Caco-2 (cell line): ENCODE measurements at regions not wholly inside any gene's neighbourhood (a gene's known extent, or its start where the extent isn't known, plus 50 kb on each side); places are given as distances from the start of the nearest gene placed in this dataset.

ENCODE experiments used
- BruUV-seq: library from RNA; stranded (reverse); fragments of 400-500 nt; replicated peaks from 2 replicates; lab custom pipeline; 2021; lab: Mats Ljungman, UMichigan
- CTCF ChIA-PET: fragments of 300-600 bp; sonication (Branson Sonifier 250); formaldehyde crosslinking; loops from one replicate; lab custom pipeline; 2022; ENCODE audit warnings: antibody characterized with exemption; lab: Charles Lee
- POLR2A ChIA-PET: fragments of 300-600 bp; sonication (Branson Sonifier 250); formaldehyde crosslinking; loops from one replicate; lab custom pipeline; 2022; ENCODE audit warnings: antibody characterized with exemption; lab: Charles Lee
- DNase-seq, 2 experiments: peaks; one replicate each; pipeline versions ENCODE4 v3.0.0 to v3.0.0-alpha.2; 2020 to 2022
- H3K27me3 ChIP-seq: replicated peaks from 2 replicates; pipeline ENCODE4 v1.6.0; 2011; ENCODE audit warnings: low read length; ENCODE audit not compliant: control insufficient read depth, insufficient read depth
- H3K36me3 ChIP-seq: 2 replicates; pipeline ENCODE4 v1.5.1; 2011; ENCODE audit warnings: low read length; ENCODE audit not compliant: control insufficient read depth, insufficient read depth
- H3K4me1 ChIP-seq: fragments of 250-450 bp; sonication (Bioruptor Pico); 2 replicates; pipeline ENCODE4 v1.5.1; 2020; ENCODE audit warnings: mild to moderate bottlenecking
- H3K4me3 ChIP-seq: 2 replicates; pipeline ENCODE4 v1.5.1; 2011; ENCODE audit warnings: low read depth, mild to moderate bottlenecking, control low read depth, low read length
- H3K9me3 ChIP-seq: fragments of 250-450 bp; sonication (Bioruptor Pico); 2 replicates; pipeline ENCODE4 v1.5.1; 2020; ENCODE audit warnings: mild to moderate bottlenecking, moderate library complexity
- H3K27ac Mint-ChIP-seq: one replicate; pipeline ENCODE4 v1.8.0; 2022; ENCODE audit warnings: mixed read lengths; ENCODE audit not compliant: unreplicated experiment
- H3K27me3 Mint-ChIP-seq: one replicate; pipeline ENCODE4 v1.8.0; 2022; ENCODE audit warnings: mixed read lengths; ENCODE audit not compliant: insufficient read depth, unreplicated experiment
- H3K36me3 Mint-ChIP-seq: one replicate; pipeline ENCODE4 v1.8.0; 2022; ENCODE audit warnings: mild to moderate bottlenecking, mixed read lengths; ENCODE audit not compliant: insufficient read depth, unreplicated experiment
- H3K4me1 Mint-ChIP-seq: one replicate; pipeline ENCODE4 v1.8.0; 2022; ENCODE audit warnings: low read depth, mixed read lengths; ENCODE audit not compliant: unreplicated experiment
- H3K4me3 Mint-ChIP-seq: one replicate; pipeline ENCODE4 v1.8.0; 2022; ENCODE audit warnings: mild to moderate bottlenecking, moderate library complexity, mixed read lengths; ENCODE audit not compliant: unreplicated experiment
- H3K9me3 Mint-ChIP-seq: one replicate; pipeline ENCODE4 v1.8.0; 2022; ENCODE audit warnings: mixed read lengths; ENCODE audit not compliant: unreplicated experiment
- CTCF ChIP-seq, 2 experiments: fragments of 200-600 bp in 1 of 2; IDR thresholded peaks; 1 replicate in 1 of 2; 2 replicates in 1 of 2; pipeline versions ENCODE4 v1.5.1 to v1.8.0; 2011 to 2022; ENCODE audit warnings: antibody characterized with exemption in 1 of 2, control low read depth in 1 of 2, inconsistent platforms in 1 of 2, low read depth in 1 of 2, low read length in 1 of 2, mild to moderate bottlenecking in 1 of 2, moderate library complexity in 1 of 2; ENCODE audit not compliant: insufficient read depth in 1 of 2, severe bottlenecking in 1 of 2, unreplicated experiment in 1 of 2
- intact Hi-C: fragments of 100-400 bp; cut with micrococcal nuclease; formaldehyde crosslinking; loops from one replicate; pipeline ENCODE4 v1.10.0; 2022; ENCODE audit not compliant: unreplicated experiment

GRCh38 chr9:22911632-22912031 lies 465.0 kb downstream of the DMRTA1 start:
- H3K4me1 Mint-ChIP-seq = no peaks in the 10 kb centered on the region
- ChIA-PET CTCF (no interaction called here), POLR2A (no interaction called here)
- Histone ChIP-seq H3K4me3 (no peak overlapping the region), H3K9me3 (no peaks in the 10 kb centered on the region), H3K4me1 (no peaks in the 10 kb centered on the region), H3K36me3 (no peaks in the 10 kb centered on the region), H3K27me3 (no peaks in the 10 kb centered on the region)
- no peak for TF ChIP-seq CTCF (IDR thresholded peaks at IDR 0.05; ENCODE audit: insufficient read depth in 1 of 2, low read depth in 1 of 2, low read length in 1 of 2, severe bottlenecking in 1 of 2, unreplicated experiment in 1 of 2)
- H3K36me3 Mint-ChIP-seq = no peaks in the 10 kb centered on the region
- BruUV-seq = no TSS peak
- H3K4me3 Mint-ChIP-seq = no peak overlapping the region
- H3K9me3 Mint-ChIP-seq = no peaks in the 10 kb centered on the region
- intact Hi-C loops = no loop called here
- no peaks in the 10 kb centered on the region for H3K27me3 Mint-ChIP-seq
- DNase-seq = no peak
- H3K27ac Mint-ChIP-seq = no peak overlapping the region

- Histone ChIP-seq H3K4me1 (no peaks in the 10 kb centered on the region), H3K4me3 (no peak overlapping the region), H3K36me3 (no peaks in the 10 kb centered on the region), H3K27me3 (no peaks in the 10 kb centered on the region), H3K9me3 (no peaks in the 10 kb centered on the region)
- Mint-ChIP-seq H3K27me3 (no peaks in the 10 kb centered on the region), H3K27ac (no peak overlapping the region), H3K9me3 (no peaks in the 10 kb centered on the region), H3K36me3 (no peaks in the 10 kb centered on the region), H3K4me1 (no peaks in the 10 kb centered on the region), H3K4me3 (no peak overlapping the region)
- no TSS peak for BruUV-seq
- TF ChIP-seq CTCF (IDR thresholded peaks at IDR 0.05; ENCODE audit: insufficient read depth in 1 of 2, low read depth in 1 of 2, low read length in 1 of 2, severe bottlenecking in 1 of 2, unreplicated experiment in 1 of 2) = no peak
- intact Hi-C loops = no loop called here
- ChIA-PET POLR2A (no interaction called here), CTCF (no interaction called here)
- no peak for DNase-seq
These were observed 466.4 kb downstream of the DMRTA1 start for GRCh38 chr9:22913026-22913425.

GRCh38 chr9:22913518-22913917 lies 466.9 kb downstream of the DMRTA1 start:
- no peak overlapping the region for H3K27ac Mint-ChIP-seq
- BruUV-seq = no TSS peak
- no peaks in the 10 kb centered on the region for H3K9me3 Mint-ChIP-seq
- no peak overlapping the region for H3K4me3 Mint-ChIP-seq
- no peaks in the 10 kb centered on the region for H3K4me1 Mint-ChIP-seq
- Histone ChIP-seq H3K9me3 (no peaks in the 10 kb centered on the region), H3K27me3 (no peaks in the 10 kb centered on the region), H3K4me3 (no peak overlapping the region), H3K4me1 (no peaks in the 10 kb centered on the region), H3K36me3 (no peaks in the 10 kb centered on the region)
- intact Hi-C loops = no loop called here
- DNase-seq = no peak
- no peaks in the 10 kb centered on the region for H3K36me3 Mint-ChIP-seq
- TF ChIP-seq CTCF (IDR thresholded peaks at IDR 0.05; ENCODE audit: insufficient read depth in 1 of 2, low read depth in 1 of 2, low read length in 1 of 2, severe bottlenecking in 1 of 2, unreplicated experiment in 1 of 2) = no peak
- H3K27me3 Mint-ChIP-seq = no peaks in the 10 kb centered on the region
- ChIA-PET CTCF (no interaction called here), POLR2A (no interaction called here)
